ENCODE measurements at regions not wholly inside any gene's neighbourhood (a gene's known extent, or its start where the extent isn't known, plus 50 kb on each side); places are given as distances from the start of the nearest gene placed in this dataset.

- TF ChIP-seq CTCF (conservative IDR thresholded peaks at IDR 0.05) (no peak), EZH2 (IDR thresholded peaks at IDR 0.05; ENCODE audit: low read depth) (no peak)
Measured at GRCh38 chr12:85609778-85610177, 226.4 kb downstream of the RASSF9 start.

All from PC-9 (cell line).